GM12873 (cell line): ENCODE measurements at regions not wholly inside any gene's neighbourhood (a gene's known extent, or its start where the extent isn't known, plus 50 kb on each side); places are given as distances from the start of the nearest gene placed in this dataset.

Experiments
- TF ChIP-seq, protein P1 (sequence below): IDR thresholded peaks from 2 replicates; pipeline ENCODE4 v1.5.1; 2012; ENCODE audit warnings: low read depth, mild to moderate bottlenecking, moderate library complexity, low read length, control low read depth; ENCODE audit not compliant: insufficient read depth; ENCODE audit errors: missing control alignments

DNA sequence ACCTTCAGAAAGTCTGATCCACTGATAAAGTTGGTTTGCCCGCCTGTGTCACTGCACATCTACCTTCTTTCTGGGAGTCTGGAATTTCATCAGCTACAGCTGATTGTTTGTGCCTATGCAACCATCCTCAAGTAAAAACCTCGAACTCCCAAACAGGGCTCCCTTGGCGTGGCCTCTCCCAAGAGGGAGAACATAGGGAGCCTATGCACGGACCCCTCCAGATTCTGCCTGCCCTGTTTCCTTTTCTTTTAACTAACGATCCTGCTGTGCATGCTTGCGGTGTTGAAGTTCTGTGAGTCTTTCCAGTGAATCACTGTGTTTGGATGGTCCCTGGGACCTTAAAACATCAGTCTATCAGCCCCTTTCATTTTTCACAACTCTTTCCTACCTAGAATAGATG is 226.9 kb upstream of the SEMA3D start:
- TF ChIP-seq, protein P1, sequence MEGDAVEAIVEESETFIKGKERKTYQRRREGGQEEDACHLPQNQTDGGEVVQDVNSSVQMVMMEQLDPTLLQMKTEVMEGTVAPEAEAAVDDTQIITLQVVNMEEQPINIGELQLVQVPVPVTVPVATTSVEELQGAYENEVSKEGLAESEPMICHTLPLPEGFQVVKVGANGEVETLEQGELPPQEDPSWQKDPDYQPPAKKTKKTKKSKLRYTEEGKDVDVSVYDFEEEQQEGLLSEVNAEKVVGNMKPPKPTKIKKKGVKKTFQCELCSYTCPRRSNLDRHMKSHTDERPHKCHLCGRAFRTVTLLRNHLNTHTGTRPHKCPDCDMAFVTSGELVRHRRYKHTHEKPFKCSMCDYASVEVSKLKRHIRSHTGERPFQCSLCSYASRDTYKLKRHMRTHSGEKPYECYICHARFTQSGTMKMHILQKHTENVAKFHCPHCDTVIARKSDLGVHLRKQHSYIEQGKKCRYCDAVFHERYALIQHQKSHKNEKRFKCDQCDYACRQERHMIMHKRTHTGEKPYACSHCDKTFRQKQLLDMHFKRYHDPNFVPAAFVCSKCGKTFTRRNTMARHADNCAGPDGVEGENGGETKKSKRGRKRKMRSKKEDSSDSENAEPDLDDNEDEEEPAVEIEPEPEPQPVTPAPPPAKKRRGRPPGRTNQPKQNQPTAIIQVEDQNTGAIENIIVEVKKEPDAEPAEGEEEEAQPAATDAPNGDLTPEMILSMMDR: no peak

DNA sequence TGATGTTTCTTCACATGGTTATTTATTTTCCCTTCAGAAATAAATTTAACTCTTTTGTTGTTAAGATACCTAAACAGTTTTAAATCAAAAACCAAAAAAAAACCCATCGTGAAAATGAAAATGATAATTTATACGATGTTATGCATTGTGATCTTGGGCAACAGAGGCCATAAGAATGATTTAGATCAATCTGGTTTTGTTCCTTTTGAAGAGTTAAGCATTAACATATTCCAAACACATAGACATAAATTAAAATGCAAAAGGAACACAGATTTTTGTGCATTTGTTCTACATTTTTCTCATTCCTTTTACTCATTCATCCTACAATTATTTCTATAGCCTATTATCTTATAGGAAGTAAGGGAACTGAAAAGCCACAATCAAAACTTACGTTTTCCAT is 226.1 kb upstream of the SEMA3D start:
- TF ChIP-seq, protein P1: no peak

DNA sequence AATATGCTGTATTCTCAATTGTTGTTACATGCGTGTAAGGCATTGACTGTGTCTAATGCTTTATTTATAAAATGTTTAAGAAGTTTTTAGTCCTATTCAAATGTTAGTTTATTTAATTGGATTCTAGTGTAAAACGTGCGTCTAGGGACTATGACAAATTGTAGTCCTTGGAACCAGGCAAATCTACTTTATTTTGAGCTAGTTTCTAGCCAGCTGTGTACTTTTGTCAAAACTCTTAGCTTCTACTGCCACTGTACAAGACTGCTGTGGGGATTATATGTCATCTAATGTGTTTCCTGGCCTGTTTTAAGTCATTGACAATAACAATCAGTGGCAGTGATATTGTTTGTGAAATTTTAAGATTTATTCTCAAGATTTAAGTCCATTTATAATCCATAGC is 220.5 kb upstream of the SEMA3D start:
- TF ChIP-seq, protein P1: no peak

DNA sequence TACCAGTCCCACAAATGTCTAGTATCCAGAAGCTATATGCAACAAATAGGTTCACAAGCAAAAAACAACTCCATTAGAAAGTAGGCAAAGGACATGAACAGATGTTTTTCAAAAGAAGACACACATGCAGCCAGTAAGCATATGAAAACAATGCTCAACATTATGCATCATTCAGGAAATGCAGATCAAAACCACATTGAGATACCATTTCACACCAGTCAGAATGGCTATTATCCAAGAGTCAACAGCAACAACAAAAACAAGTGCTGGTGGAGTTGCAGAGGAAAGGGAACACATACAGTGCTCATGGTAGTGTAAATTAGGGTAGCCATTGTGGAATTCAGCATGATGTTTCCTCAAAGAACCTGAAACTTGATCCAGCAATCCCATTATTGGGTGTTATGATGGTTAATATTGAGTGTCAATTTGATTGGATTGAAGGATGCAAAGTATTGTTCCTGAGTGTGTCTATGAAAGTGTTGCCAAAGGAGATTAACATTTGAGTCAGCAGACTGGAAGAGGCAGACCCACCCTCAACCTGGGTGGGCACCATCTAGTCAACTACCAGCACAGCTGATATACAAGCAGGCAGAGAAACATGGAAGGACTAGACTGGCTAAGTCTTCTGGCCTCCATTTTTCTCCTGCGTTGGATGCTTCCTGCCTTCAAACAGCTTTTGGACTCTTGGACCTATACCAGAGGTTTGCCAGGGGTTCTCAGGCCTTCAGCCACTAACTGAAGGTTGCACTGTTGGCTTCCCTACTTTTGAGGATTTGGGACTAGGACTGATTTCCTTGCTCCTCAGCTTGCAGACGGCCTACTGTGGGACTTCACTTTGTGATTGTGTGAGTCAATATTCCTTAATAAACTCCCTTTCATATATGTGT is 218.4 kb upstream of the SEMA3D start:
- TF ChIP-seq, protein P1: no peak

DNA sequence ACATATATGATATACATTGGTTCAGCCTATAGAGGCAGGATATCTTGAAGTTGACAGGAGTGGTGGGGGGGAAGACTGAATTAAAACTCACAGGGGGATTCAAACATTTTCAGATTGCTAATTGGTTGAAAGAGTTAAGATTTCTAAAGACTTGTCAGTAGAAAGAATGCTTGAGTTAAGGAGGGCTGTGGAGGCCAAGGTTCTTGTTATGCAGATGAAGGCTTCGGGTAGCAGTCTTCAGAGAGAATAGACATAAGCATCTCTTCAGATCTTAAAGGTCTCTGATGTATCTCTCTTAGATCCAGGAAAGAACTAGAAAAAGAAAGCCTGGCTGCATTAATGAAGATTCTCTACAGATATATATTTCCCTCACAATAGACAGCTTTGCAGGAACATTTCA is 209.8 kb upstream of the SEMA3D start:
- TF ChIP-seq, protein P1: no peak

- TF ChIP-seq, protein P1: no peak
These were observed 205.9 kb upstream of the SEMA3D start for GRCh38 chr7:85392789-85393188.

DNA sequence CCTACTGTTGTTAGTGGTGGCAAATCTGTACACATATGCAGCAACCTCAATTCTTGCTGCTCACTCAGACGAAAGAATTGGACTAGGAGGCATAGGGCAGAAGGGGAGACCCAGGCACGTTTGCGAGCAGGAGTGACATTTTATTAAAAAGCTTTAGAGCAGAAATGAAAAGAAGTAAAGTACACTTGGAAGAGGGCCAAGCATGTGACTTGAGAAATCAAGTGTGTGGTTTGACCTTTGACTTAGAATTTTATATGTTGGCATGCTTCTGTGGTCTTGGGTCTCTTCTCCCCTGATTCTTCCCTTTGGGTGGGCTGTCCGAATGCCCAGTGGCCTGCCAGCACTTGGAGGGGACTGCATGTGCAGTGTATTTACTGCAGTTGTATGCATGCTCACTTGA is 205.5 kb upstream of the SEMA3D start:
- TF ChIP-seq, protein P1: no peak
